ENCODE measurements at regions not wholly inside any gene's neighbourhood (a gene's known extent, or its start where the extent isn't known, plus 50 kb on each side); places are given as distances from the start of the nearest gene placed in this dataset.
"Not testable (repeated sequence)": the region's sequence is repeated elsewhere in the genome, so short reads cannot be mapped to it uniquely, and the experiment has no call there.

GRCh38 chr3:168779970-168780645, 684.4 kb upstream of the GOLIM4 start:
- H3K9me3 ChIP-seq (ENCODE audit: control insufficient read depth in 5 of 5, low read length in 5 of 5); H3K36me3 ChIP-seq (ENCODE audit: control insufficient read depth in 5 of 5, insufficient read depth in 5 of 5, low read length in 5 of 5); H3K4me1 ChIP-seq (ENCODE audit: control insufficient read depth in 5 of 5, insufficient read depth in 5 of 5, low read length in 5 of 5); H3K4me3 ChIP-seq (ENCODE audit: low read depth in 1 of 5, low read length in 5 of 5); H3K27me3 ChIP-seq (ENCODE audit: control insufficient read depth in 5 of 5, insufficient read depth in 4 of 5, low read length in 5 of 5); H3K9ac ChIP-seq (ENCODE audit: low read length in 5 of 5); H3K27ac ChIP-seq (ENCODE audit: low read depth, low read length): not testable (repeated sequence)

GRCh38 chr3:168753724-168754123, 658.0 kb upstream of the GOLIM4 start:
- Histone ChIP-seq H3K4me3 (ENCODE audit: low read depth in 1 of 5, low read length in 5 of 5) (no peak overlapping the region), H3K4me1 (ENCODE audit: control insufficient read depth in 5 of 5, insufficient read depth in 5 of 5, low read length in 5 of 5) (no peaks in the 10 kb centered on the region), H3K9me3 (ENCODE audit: control insufficient read depth in 5 of 5, low read length in 5 of 5) (no peaks in the 10 kb centered on the region), H3K9ac (ENCODE audit: low read length in 5 of 5) (no peak overlapping the region), H3K36me3 (ENCODE audit: control insufficient read depth in 5 of 5, insufficient read depth in 5 of 5, low read length in 5 of 5) (no peaks in the 10 kb centered on the region), H3K27ac (ENCODE audit: low read depth, low read length) (no peak overlapping the region), H3K27me3 (ENCODE audit: control insufficient read depth in 5 of 5, insufficient read depth in 4 of 5, low read length in 5 of 5) (no peaks in the 10 kb centered on the region)

- H3K27me3 ChIP-seq (ENCODE audit: control insufficient read depth in 5 of 5, insufficient read depth in 4 of 5, low read length in 5 of 5) = no peaks in the 10 kb centered on the region
- no peak overlapping the region for H3K27ac ChIP-seq (ENCODE audit: low read depth, low read length)
- H3K9me3 ChIP-seq (ENCODE audit: control insufficient read depth in 5 of 5, low read length in 5 of 5) = no peaks in the 10 kb centered on the region
- no peaks in the 10 kb centered on the region for H3K36me3 ChIP-seq (ENCODE audit: control insufficient read depth in 5 of 5, insufficient read depth in 5 of 5, low read length in 5 of 5)
- no peaks in the 10 kb centered on the region for H3K4me1 ChIP-seq (ENCODE audit: control insufficient read depth in 5 of 5, insufficient read depth in 5 of 5, low read length in 5 of 5)
- no peak overlapping the region for H3K4me3 ChIP-seq (ENCODE audit: low read depth in 1 of 5, low read length in 5 of 5)
- H3K9ac ChIP-seq (ENCODE audit: low read length in 5 of 5) = no peak overlapping the region
These were observed 656.6 kb upstream of the GOLIM4 start for GRCh38 chr3:168752339-168752738.

- Histone ChIP-seq H3K27me3 (ENCODE audit: control insufficient read depth in 5 of 5, insufficient read depth in 4 of 5, low read length in 5 of 5) (no peaks in the 10 kb centered on the region), H3K4me3 (ENCODE audit: low read depth in 1 of 5, low read length in 5 of 5) (no peak overlapping the region), H3K9me3 (ENCODE audit: control insufficient read depth in 5 of 5, low read length in 5 of 5) (peaks cover 0 to 4% (median 0%) of the 10 kb centered on the region in 5 donors), H3K27ac (ENCODE audit: low read depth, low read length) (no peak overlapping the region), H3K4me1 (ENCODE audit: control insufficient read depth in 5 of 5, insufficient read depth in 5 of 5, low read length in 5 of 5) (no peaks in the 10 kb centered on the region), H3K36me3 (ENCODE audit: control insufficient read depth in 5 of 5, insufficient read depth in 5 of 5, low read length in 5 of 5) (no peaks in the 10 kb centered on the region), H3K9ac (ENCODE audit: low read length in 5 of 5) (no peak overlapping the region)
These were observed 652.0 kb upstream of the GOLIM4 start for GRCh38 chr3:168747697-168748096.

GRCh38 chr3:168738527-168739325, 643.0 kb upstream of the GOLIM4 start:
- Histone ChIP-seq H3K4me3 (ENCODE audit: low read depth in 1 of 5, low read length in 5 of 5) (no peak overlapping the region), H3K36me3 (ENCODE audit: control insufficient read depth in 5 of 5, insufficient read depth in 5 of 5, low read length in 5 of 5) (no peaks in the 10 kb centered on the region), H3K27ac (ENCODE audit: low read depth, low read length) (no peak overlapping the region), H3K9ac (ENCODE audit: low read length in 5 of 5) (no peak overlapping the region), H3K4me1 (ENCODE audit: control insufficient read depth in 5 of 5, insufficient read depth in 5 of 5, low read length in 5 of 5) (no peaks in the 10 kb centered on the region), H3K27me3 (ENCODE audit: control insufficient read depth in 5 of 5, insufficient read depth in 4 of 5, low read length in 5 of 5) (no peaks in the 10 kb centered on the region), H3K9me3 (ENCODE audit: control insufficient read depth in 5 of 5, low read length in 5 of 5) (peaks cover 0 to 2% (median 0%) of the 10 kb centered on the region in 5 donors)

GRCh38 chr3:168736202-168736601, 640.5 kb upstream of the GOLIM4 start:
- no peaks in the 10 kb centered on the region for H3K27me3 ChIP-seq (ENCODE audit: control insufficient read depth in 5 of 5, insufficient read depth in 4 of 5, low read length in 5 of 5)
- H3K9me3 ChIP-seq (ENCODE audit: control insufficient read depth in 5 of 5, low read length in 5 of 5) = peaks cover 0 to 2% (median 0%) of the 10 kb centered on the region in 5 donors
- no peak overlapping the region for H3K4me3 ChIP-seq (ENCODE audit: low read depth in 1 of 5, low read length in 5 of 5)
- H3K27ac ChIP-seq (ENCODE audit: low read depth, low read length) = no peak overlapping the region
- H3K9ac ChIP-seq (ENCODE audit: low read length in 5 of 5) = no peak overlapping the region
- H3K4me1 ChIP-seq (ENCODE audit: control insufficient read depth in 5 of 5, insufficient read depth in 5 of 5, low read length in 5 of 5) = no peaks in the 10 kb centered on the region
- H3K36me3 ChIP-seq (ENCODE audit: control insufficient read depth in 5 of 5, insufficient read depth in 5 of 5, low read length in 5 of 5) = no peaks in the 10 kb centered on the region

GRCh38 chr3:168730073-168730472, 634.3 kb upstream of the GOLIM4 start:
- Histone ChIP-seq H3K36me3 (ENCODE audit: control insufficient read depth in 5 of 5, insufficient read depth in 5 of 5, low read length in 5 of 5) (peaks cover 0 to 3% (median 0%) of the 10 kb centered on the region in 5 donors), H3K4me1 (ENCODE audit: control insufficient read depth in 5 of 5, insufficient read depth in 5 of 5, low read length in 5 of 5) (no peaks in the 10 kb centered on the region), H3K4me3 (ENCODE audit: low read depth in 1 of 5, low read length in 5 of 5) (no peak overlapping the region), H3K27me3 (ENCODE audit: control insufficient read depth in 5 of 5, insufficient read depth in 4 of 5, low read length in 5 of 5) (no peaks in the 10 kb centered on the region), H3K9ac (ENCODE audit: low read length in 5 of 5) (no peak overlapping the region), H3K27ac (ENCODE audit: low read depth, low read length) (no peak overlapping the region), H3K9me3 (ENCODE audit: control insufficient read depth in 5 of 5, low read length in 5 of 5) (peaks cover 0 to 2% (median 0%) of the 10 kb centered on the region in 5 donors)

GRCh38 chr3:168722091-168722490, 626.4 kb upstream of the GOLIM4 start:
- H3K4me3 ChIP-seq (ENCODE audit: low read depth in 1 of 5, low read length in 5 of 5) = no peak overlapping the region
- H3K27ac ChIP-seq (ENCODE audit: low read depth, low read length) = no peak overlapping the region
- peaks cover 0 to 2% (median 0%) of the 10 kb centered on the region in 5 donors for H3K9me3 ChIP-seq (ENCODE audit: control insufficient read depth in 5 of 5, low read length in 5 of 5)
- H3K36me3 ChIP-seq (ENCODE audit: control insufficient read depth in 5 of 5, insufficient read depth in 5 of 5, low read length in 5 of 5) = peaks cover 0 to 4% (median 0%) of the 10 kb centered on the region in 5 donors
- no peaks in the 10 kb centered on the region for H3K4me1 ChIP-seq (ENCODE audit: control insufficient read depth in 5 of 5, insufficient read depth in 5 of 5, low read length in 5 of 5)
- no peak overlapping the region for H3K9ac ChIP-seq (ENCODE audit: low read length in 5 of 5)
- no peaks in the 10 kb centered on the region for H3K27me3 ChIP-seq (ENCODE audit: control insufficient read depth in 5 of 5, insufficient read depth in 4 of 5, low read length in 5 of 5)

- Histone ChIP-seq H3K4me3 (ENCODE audit: low read depth in 1 of 5, low read length in 5 of 5) (no peak overlapping the region), H3K9me3 (ENCODE audit: control insufficient read depth in 5 of 5, low read length in 5 of 5) (no peaks in the 10 kb centered on the region), H3K36me3 (ENCODE audit: control insufficient read depth in 5 of 5, insufficient read depth in 5 of 5, low read length in 5 of 5) (no peaks in the 10 kb centered on the region), H3K4me1 (ENCODE audit: control insufficient read depth in 5 of 5, insufficient read depth in 5 of 5, low read length in 5 of 5) (no peaks in the 10 kb centered on the region), H3K9ac (ENCODE audit: low read length in 5 of 5) (no peak overlapping the region), H3K27ac (ENCODE audit: low read depth, low read length) (no peak overlapping the region), H3K27me3 (ENCODE audit: control insufficient read depth in 5 of 5, insufficient read depth in 4 of 5, low read length in 5 of 5) (no peaks in the 10 kb centered on the region)
These were observed 619.0 kb upstream of the GOLIM4 start for GRCh38 chr3:168714609-168715240.

- Histone ChIP-seq H3K27me3 (ENCODE audit: control insufficient read depth in 5 of 5, insufficient read depth in 4 of 5, low read length in 5 of 5) (no peaks in the 10 kb centered on the region), H3K4me1 (ENCODE audit: control insufficient read depth in 5 of 5, insufficient read depth in 5 of 5, low read length in 5 of 5) (no peaks in the 10 kb centered on the region), H3K9me3 (ENCODE audit: control insufficient read depth in 5 of 5, low read length in 5 of 5) (no peaks in the 10 kb centered on the region)
These were observed 613.3 kb upstream of the GOLIM4 start for GRCh38 chr3:168709073-168709472.

More at GRCh38 chr3:168709073-168709472, 613.3 kb upstream of the GOLIM4 start:
- Histone ChIP-seq H3K36me3 (ENCODE audit: control insufficient read depth in 5 of 5, insufficient read depth in 5 of 5, low read length in 5 of 5) (peaks cover 0 to 4% (median 0%) of the 10 kb centered on the region in 5 donors), H3K4me3 (ENCODE audit: low read depth in 1 of 5, low read length in 5 of 5) (no peak overlapping the region), H3K9ac (ENCODE audit: low read length in 5 of 5) (no peak overlapping the region), H3K27ac (ENCODE audit: low read depth, low read length) (no peak overlapping the region)
